Stimulated activated CD8-positive, alpha-beta memory T cell treated with anti-CD3 and anti-CD28 coated beads, Interleukin-12 subunit alpha, Interleukin-12 subunit beta, amount 100 ng/mL, for 24 hours (primary cell): ENCODE measurements at regions not wholly inside any gene's neighbourhood (a gene's known extent, or its start where the extent isn't known, plus 50 kb on each side); places are given as distances from the start of the nearest gene placed in this dataset.
"Not testable (repeated sequence)": the region's sequence is repeated elsewhere in the genome, so short reads cannot be mapped to it uniquely, and the experiment has no call there.

Experiments used
- DNase-seq: peaks from one replicate; pipeline ENCODE4 v3.0.0-alpha.2; 2020; ENCODE audit errors: extremely low read depth

DNA sequence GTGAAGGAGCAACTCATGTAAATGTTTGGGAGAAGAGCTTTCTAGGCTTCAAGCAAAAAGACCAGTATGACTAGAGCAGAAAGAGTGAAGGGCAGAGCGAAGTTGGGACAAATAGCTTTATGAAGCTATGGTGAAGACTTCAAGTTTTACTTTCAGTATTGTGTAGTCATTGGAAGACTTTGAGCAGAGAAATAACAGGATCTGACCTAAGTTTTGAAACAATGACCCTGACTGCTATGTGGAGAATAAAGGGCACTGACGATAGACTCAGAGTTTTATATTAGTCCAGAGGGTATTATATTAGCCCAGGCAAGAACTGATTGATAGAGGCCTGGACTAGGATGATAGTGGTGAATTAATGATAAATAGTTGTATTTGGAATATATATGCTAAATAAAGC is 187.3 kb downstream of the KTN1 start:
- no peak for DNase-seq

DNA sequence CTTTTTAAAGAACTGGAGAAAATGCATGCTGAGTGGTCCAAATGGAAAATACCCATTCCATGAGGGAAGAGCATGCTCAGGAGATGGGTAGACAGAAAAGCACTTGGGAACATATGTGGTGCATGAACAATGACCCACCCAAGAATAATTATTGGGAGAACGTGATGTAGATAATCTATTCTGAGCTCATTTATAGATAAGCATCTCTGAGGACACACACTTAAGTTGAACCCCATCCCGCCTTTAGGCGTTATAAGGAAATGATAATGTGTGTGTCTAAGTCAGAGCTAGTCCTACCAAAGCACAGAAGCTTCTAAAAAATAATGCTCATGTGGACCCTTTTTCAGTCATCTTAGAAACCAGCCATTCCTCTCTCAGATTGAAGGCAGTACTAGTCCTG is 189.9 kb downstream of the KTN1 start:
- no peak for DNase-seq

DNA sequence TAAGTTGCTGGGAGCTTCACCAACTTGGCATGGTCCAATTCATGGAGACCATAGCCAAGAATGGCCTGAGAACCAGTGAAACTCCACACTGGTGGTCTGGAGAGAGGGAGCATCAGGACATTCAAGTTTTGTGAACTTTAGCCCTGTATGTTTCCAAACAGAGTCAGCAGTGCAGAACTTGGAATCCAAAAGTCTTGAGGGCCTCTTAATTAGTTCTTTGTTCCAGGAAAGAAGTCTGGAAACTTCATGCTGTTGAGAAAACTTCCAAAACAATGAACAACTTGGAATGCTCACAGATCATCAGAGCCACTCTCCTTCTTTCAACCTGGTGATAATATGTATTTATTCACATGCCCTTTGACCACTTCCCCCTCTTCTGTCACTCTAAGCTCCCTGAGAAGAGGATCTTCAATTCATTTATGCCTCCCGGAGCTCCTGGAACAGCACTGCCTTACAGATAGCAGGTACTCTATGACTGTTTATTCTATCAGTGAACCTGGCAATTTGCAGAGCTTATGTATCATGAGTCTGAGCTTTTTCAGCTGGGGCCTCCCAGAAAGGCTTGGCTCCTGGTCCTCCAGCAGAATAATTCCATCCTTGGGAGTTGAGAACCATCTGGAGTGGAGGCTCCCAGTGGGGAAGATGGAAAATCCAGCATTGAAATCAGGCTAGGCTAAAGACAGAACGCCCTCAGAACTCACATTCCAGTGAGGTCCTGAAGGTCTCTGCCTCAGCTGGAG is 191.4 kb downstream of the KTN1 start:
- no peak for DNase-seq

DNA sequence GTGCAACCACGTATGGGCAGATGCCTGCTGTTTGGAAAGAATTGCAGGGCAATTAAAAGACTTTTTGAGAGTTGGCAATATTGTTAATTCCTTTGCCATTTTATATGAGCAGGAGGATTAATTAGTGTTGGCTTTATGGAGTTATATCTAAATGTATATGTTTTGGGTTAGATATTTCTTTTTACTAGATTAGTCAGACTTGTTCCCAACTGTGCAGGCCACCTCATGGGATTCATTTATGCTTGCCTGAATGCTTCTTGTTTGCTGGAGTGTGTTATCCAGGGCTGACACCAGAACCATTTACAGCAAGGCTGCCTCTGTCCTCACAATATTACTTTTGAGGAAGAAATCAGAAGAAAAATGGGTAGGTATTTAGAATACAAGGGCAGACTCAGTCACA is 192.5 kb downstream of the KTN1 start:
- DNase-seq = no peak

DNA sequence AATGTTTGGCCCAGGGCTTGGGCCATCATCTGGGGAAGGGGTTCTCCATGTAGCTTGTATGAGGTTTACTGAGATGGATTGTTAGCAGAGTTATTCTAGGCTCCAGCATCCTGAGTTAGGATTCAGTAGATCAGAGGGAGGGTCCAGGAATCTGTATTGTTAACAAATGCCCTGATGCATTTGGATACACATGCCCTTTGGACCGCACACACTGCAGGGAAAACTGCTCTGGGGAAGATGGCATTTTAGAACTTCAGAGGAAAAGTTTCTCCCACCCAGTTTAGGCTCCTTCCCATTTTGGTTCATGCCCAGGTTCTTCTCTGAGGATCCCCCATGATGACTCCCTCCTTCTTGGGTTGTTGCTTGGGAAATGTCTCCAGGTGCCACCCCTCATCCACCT is 193.3 kb downstream of the KTN1 start:
- DNase-seq = no peak

DNA sequence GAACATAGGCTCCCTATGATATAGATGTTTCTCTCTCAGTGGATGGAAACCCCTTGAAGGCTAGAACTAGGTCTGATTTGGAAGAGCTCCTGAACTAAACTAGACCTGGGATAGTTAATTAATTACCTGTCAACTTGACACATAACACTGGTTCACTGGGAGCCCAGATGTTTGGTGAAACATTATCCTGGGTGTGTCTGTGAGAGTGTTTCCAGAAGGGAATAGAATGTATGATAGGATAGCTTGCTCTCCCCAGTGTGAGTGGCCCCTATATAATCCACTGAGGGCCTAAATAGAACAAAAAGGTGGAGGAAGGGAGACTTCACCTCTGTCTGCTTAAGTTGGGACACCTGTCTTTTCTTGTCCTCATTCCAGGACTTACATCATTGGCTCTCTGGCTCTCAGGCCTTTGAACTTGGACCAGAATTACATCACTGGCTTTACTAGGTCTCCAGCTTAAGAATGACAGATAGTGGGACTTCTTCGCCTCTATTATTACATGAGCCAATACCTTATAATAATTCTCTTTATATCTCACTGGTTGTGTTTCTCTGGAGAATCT is 194.1 kb downstream of the KTN1 start:
- no peak for DNase-seq

DNA sequence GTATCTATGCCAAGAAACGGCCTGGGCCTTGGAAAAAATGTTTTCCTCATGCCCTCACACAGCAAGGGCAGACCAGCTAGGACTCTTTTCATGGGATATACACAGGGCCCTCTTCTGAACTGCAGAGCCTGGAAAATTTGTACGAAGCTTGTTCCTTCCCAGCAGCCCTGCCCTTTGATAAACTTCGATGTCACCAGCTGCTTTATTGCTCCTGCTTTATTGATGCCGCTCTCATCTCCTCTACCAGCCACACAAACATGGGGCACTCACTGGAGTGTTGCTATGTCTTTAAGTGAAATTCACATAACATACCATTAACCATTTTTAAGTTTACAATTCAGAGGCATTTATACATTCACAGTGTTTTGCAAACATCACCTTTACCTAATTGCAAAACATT is 197.9 kb downstream of the KTN1 start:
- no peak for DNase-seq

DNA sequence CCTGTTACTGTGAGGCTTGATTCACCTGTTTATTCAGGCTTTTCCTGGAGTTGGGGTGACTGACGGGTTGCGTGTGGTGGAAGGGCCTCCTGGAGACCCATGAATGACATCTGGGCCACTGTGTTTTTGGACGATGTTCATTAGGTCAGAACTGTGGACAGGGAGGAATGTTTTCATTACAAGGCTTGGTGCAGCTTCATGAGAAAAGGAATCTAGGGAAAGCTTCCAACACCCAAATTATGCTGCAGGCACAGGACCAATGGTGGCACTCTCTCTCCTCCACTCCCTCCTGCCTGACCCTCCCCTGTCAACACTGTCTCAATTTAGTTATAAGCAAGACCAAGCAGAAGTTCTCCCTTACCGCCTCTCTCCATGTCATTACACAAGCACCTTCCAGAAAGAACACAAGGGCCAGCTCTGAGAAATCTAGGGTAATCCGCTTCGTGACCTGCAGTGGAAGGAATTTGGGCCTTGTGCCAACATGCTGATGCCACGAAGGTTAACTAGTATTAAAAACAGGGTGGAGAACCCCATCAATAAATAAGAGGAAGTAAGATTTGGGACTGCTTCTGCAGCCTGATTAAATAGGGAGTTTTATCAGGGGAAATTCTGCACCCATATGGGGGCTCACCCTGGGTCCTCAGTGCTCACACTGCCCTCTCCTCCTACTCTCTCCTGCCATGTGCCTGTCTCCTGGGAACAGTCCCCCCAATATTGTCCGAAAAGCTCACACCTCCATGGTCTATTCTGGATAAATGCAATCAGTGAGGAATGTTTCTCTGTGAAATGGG is 200.3 kb downstream of the KTN1 start:
- DNase-seq = no peak

DNA sequence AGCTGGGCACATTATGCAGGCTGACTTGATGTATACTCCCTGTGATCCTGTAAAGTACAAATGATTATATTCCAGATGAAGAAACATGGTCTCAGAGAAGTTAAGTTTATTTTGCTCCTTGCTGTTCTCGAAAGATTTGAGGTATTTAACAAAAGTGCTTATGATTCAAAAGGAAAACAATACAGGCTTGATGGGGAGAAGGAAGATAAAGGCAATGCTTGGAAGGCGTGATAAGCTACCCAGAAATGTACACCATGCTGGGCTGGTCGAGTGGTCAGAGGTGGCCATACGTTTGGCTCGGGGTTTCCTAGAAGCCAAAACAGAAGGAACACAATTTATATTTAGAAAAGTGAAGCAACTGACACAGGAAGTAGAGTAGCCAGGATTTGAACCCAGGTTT is 201.0 kb downstream of the KTN1 start:
- no peak for DNase-seq

DNA sequence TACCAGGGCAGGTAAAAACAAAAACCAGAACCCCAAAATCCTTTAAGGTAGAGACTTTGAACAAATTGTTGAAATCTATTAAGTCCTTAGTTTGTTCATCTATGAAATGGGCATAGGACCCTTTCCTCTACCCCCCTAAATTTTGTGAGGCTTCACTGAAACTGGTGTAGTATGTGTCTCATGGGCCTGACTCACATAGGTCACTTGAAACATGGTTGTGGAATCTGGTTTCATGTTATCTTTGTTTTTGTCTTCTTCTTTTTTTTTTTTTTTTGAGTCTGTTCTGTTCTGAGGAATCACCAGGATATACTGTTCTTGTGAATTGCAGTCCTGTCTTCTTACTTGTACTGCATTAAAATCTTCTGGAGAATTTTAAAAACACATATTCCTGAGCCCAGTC is 202.2 kb downstream of the KTN1 start:
- DNase-seq = no peak

DNA sequence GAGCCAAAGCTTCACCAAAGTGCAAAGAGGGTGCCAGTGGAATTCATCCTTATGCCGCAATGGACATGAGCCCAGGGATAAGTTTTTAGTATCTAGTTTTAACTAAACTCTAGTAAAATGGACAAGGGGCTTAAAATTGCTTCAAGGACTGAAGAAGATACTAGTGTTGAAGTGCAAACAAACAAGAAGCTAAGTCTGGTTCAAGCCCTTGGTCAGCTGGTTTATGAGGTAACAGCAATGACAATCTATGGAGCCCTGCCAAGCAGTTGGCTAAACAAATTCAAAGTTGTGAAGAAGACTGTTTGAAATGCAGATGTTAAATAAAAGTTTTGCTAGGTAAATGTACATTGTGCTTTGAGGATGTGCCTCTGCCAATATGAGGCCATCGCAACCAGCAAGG is 209.4 kb downstream of the KTN1 start:
- no peak for DNase-seq

DNA sequence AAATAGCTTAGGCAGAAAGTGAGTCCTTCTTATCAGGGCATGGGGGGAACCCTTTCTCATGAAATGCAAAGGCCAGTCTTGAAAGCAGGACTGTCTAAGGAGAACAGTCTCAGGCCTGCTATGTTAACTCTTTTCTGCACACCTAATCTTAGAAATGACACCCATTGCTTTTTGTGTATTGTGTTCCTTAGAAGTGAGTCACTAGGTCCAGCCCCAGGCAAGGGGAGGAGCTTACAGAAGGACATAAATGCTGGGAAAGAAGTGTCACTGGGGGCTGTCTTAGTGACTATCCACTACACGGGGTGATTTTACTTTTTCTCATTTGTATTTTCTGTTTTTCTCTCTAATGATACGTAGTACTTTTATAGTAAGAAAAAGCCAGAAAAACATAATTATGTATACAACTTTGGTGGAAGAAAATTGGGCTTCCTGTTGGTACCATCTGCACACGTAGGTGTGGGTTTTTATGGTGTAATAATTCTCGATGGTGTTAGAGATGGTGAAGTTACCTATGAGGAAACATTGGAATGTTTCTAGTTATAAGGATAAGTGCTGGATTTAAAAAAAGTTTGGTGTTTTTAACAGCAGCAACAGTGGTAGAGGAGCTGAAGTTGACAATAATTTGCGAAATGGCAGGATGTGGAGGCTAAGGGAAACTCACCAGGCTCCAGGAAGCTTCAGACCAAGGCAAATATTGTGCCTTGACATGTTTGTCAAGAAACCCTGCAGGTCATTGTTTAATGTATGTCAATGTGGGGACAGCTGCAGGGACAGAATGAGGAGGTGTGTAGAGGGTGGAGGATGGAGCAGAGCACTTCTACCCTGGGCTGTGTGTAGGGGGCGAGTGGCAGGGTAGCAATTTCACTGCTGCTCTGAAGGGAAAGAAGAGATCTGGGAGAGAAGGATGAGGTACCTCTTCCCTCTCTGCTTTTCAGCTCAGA is 214.9 kb downstream of the KTN1 start:
- no peak for DNase-seq

DNA sequence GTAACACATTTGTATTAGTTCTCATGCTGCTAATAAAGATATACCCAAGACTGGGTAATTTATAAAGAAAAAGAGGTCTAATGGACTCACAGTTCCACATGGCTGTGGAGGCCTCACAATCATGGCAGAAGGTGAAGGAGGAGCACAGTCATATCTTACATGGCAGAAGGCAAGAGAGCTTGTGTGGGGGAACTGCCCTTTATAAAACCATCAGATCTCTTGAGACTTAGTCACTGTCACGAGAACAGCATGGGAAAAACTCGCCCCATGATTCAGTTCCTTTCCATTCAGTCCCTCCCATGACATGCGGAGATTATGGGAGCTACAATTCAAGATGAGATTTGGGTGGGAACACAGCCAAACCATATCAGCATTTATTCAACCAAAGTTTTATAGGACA is 216.5 kb downstream of the KTN1 start:
- DNase-seq = not testable (repeated sequence)

DNA sequence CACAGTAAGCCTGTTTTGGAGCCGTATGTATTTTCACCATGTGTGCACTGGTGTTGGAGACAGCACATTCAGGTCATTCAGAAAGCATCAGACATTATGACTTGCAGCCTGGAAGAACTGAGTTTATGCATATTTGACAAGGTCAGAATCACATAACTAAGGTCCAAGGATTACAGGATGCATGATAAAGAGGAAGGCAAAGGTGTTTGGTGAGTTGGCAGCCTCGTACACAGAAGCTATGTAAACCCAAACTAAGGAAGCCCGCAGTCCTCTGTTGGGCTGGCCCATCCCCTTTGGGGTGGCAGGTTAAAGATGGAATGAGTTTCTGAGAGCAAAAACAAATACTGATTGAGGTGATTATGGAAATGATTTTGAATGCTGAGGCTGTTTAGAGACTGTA is 218.4 kb downstream of the KTN1 start:
- no peak for DNase-seq

DNA sequence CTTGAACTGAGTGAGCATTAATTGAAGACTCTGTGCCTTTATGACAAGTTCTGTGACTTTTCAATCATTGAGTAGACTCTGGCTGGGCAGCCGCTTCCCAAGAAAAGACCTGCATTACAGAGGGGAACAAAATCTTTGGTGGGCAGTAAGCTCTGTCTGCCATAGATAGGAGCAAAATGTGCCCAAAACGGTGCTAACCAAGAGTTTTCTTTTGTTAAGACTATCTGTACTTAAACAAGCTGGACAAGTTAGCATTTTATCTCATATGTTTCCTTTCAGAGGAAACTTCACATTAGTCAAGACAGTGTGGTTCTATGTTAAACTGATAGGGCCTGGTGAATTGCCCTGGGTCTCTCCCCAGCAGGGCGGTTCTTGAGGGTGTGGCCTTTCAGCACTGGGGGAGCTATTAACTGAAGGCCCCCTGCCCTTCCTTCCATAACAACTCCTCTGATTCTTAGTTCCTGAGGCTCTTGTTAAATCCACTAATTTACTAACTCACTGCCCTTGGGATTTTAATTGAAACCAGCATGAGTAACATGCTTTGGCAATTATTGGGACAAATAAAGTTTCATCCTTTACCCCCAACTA is 219.6 kb downstream of the KTN1 start:
- no peak for DNase-seq

DNA sequence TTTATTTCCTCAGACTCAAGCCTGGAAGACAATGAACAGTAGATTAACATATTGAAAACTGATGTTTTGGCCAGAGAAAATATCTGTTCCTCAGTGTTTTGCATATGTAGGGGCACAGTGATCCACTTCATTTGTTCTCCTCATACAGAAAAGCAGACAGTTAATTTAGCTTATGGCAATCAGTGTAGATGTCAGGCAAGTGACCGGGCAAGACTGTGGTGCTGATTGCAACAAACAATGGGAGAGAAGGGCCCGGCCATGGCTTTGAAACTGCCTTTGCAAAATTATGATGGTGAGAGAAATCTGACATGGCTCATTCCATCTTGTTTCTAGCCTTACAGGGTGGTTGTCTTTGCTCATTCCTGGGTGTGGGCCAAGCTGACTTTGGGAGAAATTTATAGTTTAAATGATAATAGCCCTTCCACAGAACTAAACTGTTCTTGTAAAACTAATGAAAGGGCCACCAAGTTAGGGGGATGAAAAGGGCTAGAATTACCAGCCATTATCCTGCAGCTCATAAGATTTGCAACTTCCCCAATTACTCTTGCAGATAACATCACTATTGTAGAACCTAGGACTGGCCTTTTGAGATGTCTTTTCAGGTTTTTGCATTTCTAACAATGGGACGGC is 220.3 kb downstream of the KTN1 start:
- DNase-seq = no peak

DNA sequence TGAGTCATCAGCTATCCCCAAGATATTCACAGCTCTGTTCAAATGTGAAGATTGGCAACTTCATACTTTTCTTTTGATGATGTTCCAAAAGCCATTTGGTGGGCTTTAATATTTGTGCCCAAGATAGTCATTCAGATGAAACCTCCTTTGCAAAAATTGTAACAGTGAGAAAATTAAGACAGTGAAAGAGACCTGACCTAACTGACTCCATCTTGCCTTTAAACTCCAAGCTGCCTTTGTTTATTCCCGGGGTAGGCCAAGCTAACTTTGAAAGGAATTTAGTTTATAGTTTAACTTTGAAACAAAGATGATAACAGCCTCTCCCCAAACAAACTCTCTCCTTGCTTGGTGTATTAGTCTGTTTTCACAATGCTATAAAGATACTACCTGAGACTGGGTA is 221.1 kb downstream of the KTN1 start:
- DNase-seq = no peak

DNA sequence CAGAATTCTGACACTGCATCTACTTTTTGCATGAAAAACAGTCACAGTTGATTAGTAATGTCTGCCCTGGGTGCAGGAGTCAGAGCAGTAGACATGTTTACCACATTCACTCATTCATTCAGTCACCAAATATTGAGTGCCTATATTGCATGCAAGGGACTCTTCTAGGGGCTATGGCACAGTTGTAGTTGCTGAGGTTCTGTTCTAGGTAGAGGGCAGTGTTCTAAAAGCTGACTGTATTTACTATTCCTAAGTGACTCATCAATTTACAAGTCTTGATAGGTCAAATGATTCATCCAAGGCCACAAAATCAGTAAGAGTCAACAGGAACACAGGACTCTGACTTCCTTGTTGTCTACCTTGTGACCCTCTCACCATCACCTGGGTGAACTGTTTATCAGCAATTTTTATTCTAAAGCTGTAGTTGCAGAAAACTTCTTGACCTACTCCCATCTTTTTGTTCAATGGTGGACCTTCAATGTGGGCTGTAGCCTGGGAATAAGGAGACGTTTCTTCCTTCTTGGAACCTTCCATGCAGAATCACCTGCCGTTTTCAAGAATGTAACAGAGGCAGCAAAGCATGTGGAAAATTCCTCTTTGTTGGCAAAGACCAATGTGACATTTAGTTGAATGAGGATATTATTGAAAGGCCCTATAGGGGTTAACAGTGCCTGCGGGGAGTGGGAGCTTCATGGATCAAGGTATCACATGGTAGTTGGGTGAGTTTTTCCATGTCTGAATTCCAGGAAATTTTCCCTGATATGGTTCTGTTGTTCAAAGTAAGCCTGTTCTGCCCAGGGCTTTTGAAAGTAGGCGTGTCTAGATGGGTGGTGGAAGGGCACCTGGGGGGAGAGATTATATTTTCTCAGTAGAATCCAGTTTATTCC is 223.2 kb downstream of the KTN1 start:
- DNase-seq = no peak

DNA sequence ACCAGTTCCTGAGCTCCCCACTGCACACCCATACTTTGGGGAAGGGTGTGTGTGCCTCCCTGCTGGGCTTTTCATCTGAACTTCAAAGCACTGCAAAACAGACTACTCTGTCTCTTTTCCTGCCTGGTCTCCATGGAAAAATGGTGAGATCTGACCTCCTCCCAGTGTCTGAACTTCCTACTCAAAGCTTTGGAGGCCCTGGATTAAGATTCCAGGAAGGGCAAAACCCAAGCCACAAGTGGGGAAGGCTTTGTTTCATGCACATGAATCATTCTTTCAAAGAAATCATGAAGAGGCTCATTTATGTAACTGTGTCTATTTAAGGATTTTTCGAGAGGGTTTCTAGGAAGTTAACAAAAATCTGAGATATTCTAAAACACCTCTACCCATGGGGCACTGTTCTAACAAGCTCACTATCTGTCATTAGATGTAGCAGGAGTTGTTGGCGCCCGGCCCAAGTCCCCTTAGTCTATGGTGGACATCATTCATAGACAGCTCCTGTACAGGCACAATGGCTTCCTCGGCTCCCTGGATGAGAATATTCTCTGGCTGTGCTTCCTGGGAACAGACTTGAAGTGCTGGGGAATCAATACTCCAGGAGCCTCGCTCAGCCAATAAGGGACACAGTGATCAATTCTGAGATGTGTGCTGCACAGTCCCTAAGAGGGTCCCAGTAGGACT is 224.0 kb downstream of the KTN1 start:
- DNase-seq = no peak

DNA sequence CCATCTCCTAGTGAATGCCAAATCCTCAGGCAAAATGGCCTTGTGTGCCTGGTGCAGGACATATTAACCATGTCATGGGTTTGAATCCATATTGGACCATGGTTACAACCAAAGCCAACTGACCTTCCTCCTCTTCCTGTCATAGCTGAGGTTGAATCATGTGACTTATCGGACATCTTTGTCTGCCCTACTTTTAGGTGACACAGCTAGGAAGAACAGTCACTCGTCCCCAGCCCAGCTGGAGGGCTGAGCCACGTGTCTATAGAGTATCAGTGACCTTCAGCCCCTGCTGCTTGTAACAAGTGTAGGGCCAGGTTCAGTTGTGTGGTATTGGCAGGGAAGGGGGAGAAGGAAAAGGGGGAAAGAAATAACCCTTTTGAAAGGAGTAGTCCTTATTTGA is 225.2 kb downstream of the KTN1 start:
- DNase-seq = no peak
